Epithelial cell of proximal tubule (primary cell): ENCODE measurements at regions not wholly inside any gene's neighbourhood (a gene's known extent, or its start where the extent isn't known, plus 50 kb on each side); places are given as distances from the start of the nearest gene placed in this dataset.

ENCODE experiments used
- DNase-seq: peaks from one replicate; pipeline ENCODE4 v3.0.0-alpha.2; 2011; ENCODE audit warnings: low read depth
- H3K4me3 ChIP-seq: 2 replicates; pipeline ENCODE4 v1.5.1; 2011; ENCODE audit warnings: low read depth, mild to moderate bottlenecking, low read length
- TF ChIP-seq, protein P1 (sequence below): conservative IDR thresholded peaks from 2 replicates; pipeline ENCODE4 v1.5.1; 2012; ENCODE audit warnings: low read depth, mild to moderate bottlenecking, low read length

DNA sequence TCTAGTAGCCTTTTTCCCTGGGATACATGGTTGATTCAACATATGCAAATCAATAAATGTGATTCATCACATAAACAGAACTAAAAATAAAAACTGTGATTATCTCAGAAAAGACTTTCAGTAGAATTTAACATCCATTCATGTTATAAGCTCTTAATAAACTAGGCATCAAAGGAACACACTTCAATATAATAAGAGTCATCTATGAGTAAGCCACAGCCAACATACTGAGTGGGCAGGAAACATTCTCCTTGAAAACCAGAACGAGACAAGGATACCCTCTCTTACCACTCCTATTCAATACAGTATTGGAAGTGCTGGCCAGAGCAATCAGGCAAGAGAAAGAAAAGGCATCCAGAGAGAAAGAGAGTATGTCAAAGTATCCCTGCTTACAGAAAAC lies 239.9 kb downstream of the ATPSCKMT start:
- TF ChIP-seq, protein P1, sequence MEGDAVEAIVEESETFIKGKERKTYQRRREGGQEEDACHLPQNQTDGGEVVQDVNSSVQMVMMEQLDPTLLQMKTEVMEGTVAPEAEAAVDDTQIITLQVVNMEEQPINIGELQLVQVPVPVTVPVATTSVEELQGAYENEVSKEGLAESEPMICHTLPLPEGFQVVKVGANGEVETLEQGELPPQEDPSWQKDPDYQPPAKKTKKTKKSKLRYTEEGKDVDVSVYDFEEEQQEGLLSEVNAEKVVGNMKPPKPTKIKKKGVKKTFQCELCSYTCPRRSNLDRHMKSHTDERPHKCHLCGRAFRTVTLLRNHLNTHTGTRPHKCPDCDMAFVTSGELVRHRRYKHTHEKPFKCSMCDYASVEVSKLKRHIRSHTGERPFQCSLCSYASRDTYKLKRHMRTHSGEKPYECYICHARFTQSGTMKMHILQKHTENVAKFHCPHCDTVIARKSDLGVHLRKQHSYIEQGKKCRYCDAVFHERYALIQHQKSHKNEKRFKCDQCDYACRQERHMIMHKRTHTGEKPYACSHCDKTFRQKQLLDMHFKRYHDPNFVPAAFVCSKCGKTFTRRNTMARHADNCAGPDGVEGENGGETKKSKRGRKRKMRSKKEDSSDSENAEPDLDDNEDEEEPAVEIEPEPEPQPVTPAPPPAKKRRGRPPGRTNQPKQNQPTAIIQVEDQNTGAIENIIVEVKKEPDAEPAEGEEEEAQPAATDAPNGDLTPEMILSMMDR = no peak
- no peak overlapping the region for H3K4me3 ChIP-seq
- no peak for DNase-seq

DNA sequence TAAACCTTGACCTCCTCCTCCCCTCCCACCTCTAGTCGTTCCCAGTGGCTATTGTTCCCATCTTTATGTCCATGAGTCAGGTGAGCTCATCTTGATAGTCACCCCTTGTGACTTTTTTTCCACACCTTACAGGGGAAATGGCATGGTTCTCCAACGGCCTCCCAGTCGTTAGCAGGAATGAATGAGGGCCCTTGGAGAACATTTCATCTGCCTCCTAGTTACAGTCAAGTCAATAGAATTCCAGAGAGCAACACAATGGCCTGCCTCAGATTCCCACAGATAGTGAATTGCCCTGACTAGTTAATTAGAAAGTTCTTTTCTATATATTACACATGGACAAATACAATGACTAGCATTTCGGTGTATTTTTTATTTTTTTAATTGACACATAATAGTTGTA lies 262.6 kb downstream of the ATPSCKMT start:
- no peak overlapping the region for H3K4me3 ChIP-seq
- no peak for DNase-seq
- TF ChIP-seq, protein P1 = no peak

DNA sequence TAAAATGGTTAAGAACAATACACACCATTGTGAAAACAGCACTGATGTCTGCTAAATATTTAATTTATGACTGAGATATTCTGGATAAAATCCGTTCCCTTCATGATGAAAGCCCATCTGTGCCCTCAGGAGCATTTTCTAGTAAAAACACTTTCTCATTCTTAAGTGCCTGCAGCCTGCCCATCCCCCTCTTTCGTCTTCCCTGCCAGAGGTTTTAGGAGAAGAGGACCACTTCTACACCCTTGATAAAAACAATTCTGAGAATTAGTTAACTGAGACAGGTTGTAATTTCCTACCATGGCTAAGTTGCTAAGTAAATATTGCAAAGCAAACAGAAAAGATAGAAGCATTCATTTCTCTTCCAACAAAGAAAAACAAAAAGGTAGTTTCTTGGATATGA lies 272.6 kb downstream of the ATPSCKMT start:
- no peak overlapping the region for H3K4me3 ChIP-seq
- DNase-seq = no peak
- TF ChIP-seq, protein P1 = no peak

DNA sequence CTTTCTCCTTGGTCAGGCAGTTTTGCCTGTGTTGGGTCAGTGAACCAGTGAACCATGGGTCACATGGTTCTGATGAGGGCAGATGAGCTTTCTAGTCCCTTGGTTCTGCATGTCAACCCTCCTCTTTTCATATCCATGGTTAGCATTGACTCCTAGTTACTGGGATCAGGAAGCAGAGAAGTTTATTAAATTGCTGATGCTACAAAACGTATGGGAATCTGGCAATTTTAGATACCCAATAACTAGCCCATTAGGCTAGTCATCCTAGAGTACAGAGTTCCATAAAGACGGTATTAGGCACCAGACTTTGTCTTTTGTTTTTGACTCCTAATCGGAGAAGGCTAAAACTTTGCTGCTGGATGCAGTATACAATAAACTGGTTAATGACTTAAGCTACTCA lies 273.1 kb downstream of the ATPSCKMT start:
- no peak overlapping the region for H3K4me3 ChIP-seq
- DNase-seq = no peak

DNA sequence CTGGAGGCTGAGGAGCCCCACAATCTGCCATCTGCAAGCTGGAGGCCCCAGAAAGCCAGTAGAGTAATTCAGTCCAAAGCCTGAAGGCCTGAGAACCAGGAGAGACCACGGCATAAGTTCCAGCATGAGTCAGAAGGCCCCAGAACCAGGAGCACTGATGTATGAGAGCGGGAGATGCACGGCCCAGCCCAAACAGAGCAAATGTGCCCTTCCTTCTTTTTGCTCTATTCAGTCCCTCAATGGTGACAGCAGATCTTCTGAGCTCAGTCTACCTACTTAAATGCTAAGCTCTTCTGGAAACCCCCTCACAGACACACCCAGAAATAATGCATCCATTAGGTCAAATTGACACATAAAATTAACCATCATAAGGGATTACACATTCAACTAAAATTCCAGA lies 277.6 kb downstream of the ATPSCKMT start:
- no peak overlapping the region for H3K4me3 ChIP-seq
- no peak for DNase-seq
- TF ChIP-seq, protein P1 = no peak

More for the DNA sequence above, 273.1 kb downstream of the ATPSCKMT start:
- TF ChIP-seq, protein P1 = no peak

DNA sequence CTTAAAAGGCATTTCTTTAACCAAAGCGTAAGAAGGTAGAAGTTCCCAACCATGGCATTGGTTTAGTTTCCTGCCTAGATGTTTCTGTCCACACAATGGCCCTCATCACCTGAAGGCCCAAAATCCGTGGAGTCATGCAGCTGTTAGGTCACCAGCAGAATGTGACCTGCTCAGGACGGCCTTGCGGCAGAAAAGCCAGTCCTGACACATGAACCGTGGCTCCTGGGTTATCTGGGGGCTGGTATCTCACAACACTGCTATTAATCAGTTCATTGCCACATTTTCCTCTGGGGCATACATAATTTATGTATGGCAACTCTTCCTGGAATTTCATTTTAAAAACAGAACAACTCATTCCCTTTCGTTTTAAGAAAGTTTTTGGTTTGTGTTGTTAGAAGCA lies 278.4 kb downstream of the ATPSCKMT start:
- no peak overlapping the region for H3K4me3 ChIP-seq
- TF ChIP-seq, protein P1 = no peak
- DNase-seq = no peak

DNA sequence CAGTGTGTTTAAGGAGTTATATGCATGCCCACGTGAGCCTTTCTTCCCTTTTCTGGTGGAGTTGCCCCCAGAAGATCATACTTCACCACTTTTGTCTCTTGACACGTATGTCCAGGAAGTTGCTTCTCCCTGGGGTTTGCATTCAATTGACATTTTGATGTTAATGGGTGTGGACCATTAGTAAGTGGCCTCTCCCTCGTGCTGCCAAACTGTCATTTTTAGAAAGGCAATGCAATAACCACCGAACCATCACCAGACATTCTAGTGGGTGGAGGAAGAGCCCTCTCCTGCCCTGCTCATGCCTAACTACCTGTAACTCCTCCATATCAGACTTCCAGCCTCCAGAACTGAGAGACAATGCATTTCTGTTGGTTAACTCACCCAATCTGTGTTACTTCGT lies 290.8 kb downstream of the ATPSCKMT start:
- TF ChIP-seq, protein P1 = no peak
- H3K4me3 ChIP-seq = no peak overlapping the region
- DNase-seq = no peak
